Right ventricle myocardium superior (tissue), 1 donor: ENCODE measurements at regions not wholly inside any gene's neighbourhood (a gene's known extent, or its start where the extent isn't known, plus 50 kb on each side); places are given as distances from the start of the nearest gene placed in this dataset.
"Not testable (repeated sequence)": the region's sequence is repeated elsewhere in the genome, so short reads cannot be mapped to it uniquely, and the experiment has no call there.

Experiments used
- ATAC-seq: fragments of 200-7000 bp; cut with Tn5 transposase; one replicate; pipeline ENCODE4 v1.9.1; 2020; ENCODE audit warnings: mild to moderate bottlenecking; ENCODE audit not compliant: poor library complexity
- DNase-seq: peaks from one replicate; pipeline ENCODE4 v3.0.0-alpha.2; 2020
- intact Hi-C: fragments of 100-400 bp; cut with DNase I; formaldehyde crosslinking; loops from one replicate; pipeline ENCODE4 v1.11.2; 2022
- donor health status: DM: no; HTN: yes; CAD: no; lungs with severe emphysema.

DNA sequence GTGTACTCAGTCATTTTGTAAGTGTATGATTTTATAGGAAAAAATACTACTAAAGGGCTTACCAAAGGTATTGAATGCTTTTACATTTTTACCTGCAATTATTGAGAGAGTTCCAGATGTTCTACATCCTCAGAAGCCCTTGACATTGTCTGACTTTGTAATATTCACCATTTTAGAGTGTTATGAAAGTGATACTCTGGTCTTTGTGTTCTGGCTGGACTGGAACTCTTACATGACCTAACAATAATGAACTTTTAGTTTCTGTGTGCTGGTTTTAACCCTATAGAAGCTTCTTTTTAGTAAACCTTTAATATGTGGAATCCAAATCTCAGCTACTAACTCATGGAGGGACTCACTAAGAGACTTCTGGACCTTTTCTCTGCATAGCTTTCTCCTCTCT is 478.8 kb upstream of the SPANXN1 start:
- intact Hi-C loops: no loop called here
- ATAC-seq: no peak
- no peak for DNase-seq

DNA sequence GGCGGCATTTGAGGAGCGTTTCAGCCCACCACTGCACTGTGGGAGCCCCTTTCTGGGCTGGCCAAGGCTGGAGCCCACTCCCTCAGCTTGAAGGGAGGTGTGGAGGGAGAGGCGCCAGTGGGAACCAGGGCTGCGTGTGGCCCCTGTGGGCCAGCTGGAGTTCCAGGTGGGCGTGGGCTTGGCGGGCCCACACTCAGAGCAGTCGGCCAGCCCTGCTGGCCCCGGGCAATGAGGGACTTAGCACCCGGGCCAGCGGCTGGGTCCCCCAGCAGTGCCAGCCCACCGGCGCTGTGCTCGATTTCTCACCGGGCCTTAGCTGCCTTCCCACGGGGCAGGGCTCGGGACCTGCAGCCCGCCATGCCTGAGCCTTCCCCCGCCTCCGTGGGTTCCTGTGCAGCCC is 463.8 kb upstream of the SPANXN1 start:
- intact Hi-C loops, ATAC-seq, DNase-seq: not testable (repeated sequence)

DNA sequence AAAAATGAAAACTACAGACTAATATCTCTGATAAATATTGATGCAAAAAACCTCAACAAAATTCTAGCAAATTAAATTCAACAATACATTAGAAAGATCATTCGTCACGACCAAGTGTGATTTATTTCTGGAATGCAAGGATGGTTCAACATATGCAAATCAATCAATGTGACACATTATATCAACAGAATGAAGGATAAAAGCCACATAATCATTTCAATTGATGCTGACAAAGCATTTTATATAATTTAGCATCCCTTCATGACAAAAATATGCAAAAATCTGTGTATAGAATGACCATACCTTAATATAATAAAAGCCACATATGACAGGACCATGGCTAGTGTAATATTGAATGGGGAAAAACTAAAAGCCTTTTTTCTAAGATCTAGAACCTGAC is 457.2 kb upstream of the SPANXN1 start:
- intact Hi-C loops: no loop called here
- ATAC-seq (no peak), DNase-seq (no peak)

DNA sequence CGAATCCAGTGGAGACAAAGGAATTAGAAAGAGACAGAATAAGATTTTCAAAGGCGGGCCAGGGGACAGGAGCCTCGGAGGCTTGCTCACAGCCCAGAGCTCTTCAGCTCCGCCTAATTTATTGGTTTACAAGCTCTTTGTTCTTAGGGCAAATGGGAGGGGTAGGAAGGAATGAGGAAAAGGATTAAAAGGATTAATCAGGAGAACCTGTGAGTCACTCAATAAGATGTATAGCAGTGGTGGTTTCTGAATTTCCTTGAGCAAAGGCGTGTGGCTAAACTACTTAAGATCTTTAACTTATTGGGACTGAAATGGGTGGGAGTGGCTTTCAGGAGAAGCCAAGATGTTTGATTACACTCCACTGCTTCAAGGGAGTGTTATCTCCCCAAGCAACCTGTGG is 456.0 kb upstream of the SPANXN1 start:
- DNase-seq (no peak), ATAC-seq (no peak)
- intact Hi-C loops: no loop called here

DNA sequence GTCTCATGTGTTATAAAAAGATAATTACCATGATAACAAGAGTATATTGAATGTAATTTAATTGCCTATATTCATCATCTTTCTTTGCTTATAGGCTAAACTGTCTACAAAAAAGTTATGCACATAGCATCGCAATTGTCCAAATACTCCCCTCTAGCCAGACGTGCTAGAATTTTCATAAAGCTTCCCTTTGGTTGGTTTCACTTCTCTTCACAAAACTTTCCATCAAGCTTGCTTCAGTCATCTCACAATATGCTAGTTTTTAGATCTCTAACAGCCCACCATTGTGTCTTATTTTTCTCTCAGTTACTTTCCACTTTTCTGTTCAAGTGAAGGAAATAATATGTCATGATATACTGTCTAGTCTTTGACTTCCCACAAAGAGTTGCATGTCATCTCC is 448.3 kb upstream of the SPANXN1 start:
- DNase-seq (no peak), ATAC-seq (no peak)
- intact Hi-C loops: no loop called here

DNA sequence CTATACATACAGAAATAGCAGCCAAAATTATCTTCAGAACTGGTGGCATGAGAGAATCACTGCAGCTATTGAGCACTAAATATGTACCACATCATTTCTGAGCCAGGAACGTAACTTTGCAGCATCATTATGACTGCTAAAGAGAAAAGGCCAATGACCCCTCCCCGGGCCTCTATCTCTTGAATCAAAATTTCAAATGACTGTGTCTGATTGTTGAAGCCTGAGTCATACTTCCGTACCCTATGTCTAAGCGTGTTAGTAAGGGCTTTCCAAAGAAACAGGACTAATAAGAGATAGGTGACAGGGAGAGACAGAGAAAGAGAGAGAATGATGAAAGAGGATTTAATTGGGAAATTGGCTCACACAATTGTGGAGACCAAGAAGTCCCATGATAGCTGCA is 445.5 kb upstream of the SPANXN1 start:
- intact Hi-C loops: no loop called here
- ATAC-seq (no peak), DNase-seq (no peak)

DNA sequence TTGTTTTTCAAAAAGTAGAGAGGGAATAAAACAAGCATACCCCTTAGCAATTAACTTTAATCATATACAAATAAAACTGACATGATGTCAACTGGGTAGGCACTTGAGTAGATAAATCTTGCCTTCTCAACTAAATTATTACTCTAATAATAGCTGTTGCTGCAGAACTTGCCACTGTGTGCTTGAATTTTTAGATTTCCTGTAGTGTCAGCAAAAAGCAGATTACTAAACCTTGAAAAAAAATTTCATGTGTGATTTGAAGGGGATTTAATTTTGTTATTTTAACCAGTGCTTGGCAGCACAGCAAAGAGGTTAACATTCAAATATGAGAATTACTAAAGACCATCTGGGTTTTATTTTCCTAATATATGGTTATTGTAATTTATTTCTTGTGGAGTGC is 438.3 kb upstream of the SPANXN1 start:
- intact Hi-C loops: no loop called here
- ATAC-seq: no peak
- no peak for DNase-seq

DNA sequence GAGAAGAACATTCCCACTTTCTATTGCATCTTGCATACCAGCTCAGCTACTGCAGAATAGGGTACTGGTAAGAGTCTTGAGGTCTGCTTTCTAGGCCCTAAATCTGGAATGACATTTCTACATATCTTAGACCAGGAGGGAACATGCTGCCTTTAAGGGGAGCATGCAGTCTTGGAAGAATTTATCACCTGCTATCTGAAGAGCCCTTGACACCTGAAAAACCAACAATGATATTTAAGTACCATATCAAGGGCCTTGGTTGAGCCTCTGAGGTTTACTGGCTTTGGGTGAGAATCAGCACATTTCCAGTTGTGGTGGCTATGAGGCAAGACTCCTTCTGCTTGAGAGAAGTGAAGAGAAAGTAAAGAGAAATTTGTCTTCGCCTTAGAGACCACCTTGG is 436.8 kb upstream of the SPANXN1 start:
- ATAC-seq: no peak
- intact Hi-C loops: no loop called here
- no peak for DNase-seq

DNA sequence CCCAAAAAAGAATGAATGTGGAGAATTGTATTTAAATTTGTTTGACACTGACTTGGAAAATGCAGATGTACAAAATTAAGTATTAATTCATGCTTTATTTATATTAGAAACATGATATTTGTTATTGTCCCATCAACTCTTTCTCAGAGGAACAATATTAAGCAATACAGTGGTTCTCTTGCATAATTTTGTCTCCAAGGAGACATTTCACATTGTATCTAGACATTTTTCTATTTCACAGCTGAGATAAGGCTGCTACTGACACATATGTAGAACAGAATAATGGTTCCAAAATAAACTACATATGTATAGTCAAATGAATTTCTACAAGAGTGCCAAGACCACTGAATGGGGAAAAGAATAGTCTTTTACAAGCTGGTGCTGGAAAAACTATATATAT is 427.9 kb upstream of the SPANXN1 start:
- ATAC-seq (no peak), DNase-seq (no peak)
- intact Hi-C loops: no loop called here

DNA sequence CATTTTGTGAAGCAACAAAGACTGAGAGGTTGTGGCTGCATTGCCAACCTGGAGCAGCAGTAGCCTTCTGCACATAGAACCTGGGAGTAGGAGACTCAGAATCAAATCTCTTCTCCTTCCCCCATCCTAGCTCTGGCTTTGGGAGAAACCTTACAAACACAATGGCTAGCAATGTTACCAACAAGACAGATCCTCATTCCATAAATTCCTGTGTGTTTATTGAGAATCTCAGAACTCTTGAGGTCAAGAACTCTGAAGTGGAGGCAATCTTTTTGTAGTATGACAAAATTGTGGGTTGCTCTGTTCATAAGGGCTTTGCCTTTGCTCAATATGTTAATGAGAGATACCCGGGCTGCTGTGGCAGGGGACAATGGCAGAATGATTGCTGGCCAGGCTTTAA is 406.7 kb upstream of the SPANXN1 start:
- DNase-seq: no peak
- intact Hi-C loops: no loop called here
- no peak for ATAC-seq

DNA sequence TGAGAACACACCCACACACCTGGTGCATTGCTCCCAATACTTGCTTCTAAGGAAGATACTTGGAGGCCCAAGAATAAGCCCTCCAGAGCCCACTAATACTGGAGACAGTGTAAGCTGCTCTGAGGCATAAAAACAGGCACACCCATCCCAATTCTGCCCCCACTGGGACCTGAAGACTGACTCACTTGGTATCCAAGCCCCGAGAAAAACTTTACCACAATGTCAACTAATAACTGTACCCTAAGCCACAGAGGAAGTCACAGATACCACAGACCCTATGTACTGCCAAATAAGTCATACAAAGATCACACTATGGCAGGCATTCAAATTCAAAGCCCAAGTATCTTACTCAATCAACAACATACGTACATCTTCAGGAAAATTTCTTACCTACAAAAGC is 398.2 kb upstream of the SPANXN1 start:
- DNase-seq (no peak), ATAC-seq (no peak)
- intact Hi-C loops: no loop called here

DNA sequence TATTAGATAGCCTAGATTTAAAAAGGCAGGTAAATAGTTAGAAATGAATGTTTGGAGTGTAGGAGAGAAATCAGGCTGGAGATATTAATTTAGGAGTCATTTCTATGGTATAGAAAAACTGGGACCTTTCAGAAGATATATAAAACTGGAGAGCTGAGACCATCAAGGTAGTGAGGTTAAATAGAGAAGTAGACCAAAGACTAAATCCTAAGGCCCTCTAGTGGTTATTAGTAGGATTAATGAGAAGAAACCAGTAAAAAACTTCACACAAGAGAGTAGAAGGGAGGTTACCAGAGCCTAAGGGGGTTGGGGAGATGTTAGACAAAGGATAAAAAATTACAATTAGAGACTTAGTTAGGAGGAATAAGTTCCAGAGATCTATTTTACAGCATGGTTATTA is 351.0 kb upstream of the SPANXN1 start:
- intact Hi-C loops: no loop called here
- no peak for ATAC-seq
- no peak for DNase-seq

DNA sequence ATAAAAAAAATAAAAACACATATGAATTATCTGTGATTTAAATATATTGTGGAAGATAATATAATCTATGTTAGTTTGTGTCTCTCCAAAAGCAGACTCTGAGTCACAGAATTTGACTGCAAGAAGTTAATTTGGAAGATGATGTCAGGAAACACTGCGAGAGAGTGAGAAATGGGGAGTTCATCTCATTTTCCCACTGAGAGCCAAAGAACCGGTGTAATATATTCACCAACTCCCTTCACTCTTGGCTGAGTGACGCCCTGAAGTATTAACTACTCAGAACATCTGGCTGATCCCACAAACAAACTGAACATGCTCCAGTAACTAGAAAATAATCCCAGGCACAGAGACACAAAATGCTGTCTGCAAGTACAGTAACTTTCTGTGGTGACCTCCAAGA is 345.8 kb upstream of the SPANXN1 start:
- intact Hi-C loops: no loop called here
- ATAC-seq: no peak
- no peak for DNase-seq

DNA sequence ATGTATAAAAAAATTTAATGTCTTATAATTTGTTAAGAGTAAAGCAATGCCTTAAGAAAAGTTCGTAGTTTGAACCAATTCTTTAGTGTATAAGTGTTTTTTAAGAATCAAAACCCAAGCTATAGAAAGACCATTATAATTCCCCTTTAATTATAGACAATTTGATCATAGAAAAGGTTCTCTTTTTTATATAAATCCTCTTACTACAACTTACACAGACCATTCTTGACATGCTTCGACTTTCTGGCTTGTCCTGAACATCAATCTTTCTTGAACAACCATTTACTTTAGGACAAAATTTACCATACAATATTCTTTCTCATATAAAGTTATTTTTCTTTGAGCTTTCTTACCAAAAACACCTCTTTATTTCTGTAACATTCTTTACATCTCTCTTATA is 330.5 kb upstream of the SPANXN1 start:
- ATAC-seq: no peak
- intact Hi-C loops: no loop called here
- DNase-seq: no peak

DNA sequence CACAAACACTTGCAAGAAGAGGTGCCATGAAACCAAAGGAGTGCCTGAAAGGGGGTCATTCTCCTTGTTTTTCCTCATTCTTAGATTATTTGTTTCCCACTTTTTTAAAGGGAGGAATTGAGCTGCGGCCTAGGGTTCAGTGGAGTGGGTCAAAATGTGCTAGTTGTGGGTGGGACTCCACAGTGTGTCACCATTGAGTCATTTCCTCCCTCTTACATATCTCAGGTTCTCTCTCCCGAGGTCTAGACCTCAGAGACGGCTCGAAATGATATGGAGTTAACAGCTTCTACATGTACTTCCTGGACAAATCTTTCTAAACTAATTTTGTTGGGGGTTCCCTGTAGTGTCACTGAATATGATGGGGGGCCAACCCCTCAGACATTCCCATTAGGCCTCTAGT is 328.4 kb upstream of the SPANXN1 start:
- ATAC-seq: no peak
- DNase-seq: no peak
- intact Hi-C loops: no loop called here

DNA sequence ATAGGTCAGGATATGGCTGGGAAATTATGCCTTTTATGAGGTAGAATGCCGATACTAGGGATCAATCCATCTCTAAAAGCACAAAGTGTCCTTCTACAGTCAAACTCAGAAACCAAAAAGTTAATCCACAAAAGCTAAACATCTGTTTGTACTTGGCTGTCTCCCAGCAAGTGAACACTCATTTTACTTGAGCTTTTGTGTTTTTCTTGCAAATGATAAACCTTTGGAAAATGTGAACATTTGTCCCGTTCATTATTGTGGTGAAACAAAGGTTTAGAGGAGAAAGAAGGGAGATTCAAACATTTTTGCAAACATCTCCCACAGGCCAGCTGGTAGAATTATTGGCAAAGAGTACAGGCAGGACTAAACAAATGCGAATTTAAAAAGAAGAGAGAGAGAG is 300.6 kb upstream of the SPANXN1 start:
- DNase-seq (no peak), ATAC-seq (no peak)
- intact Hi-C loops: no loop called here
